GM18505 (cell line): ENCODE measurements at regions not wholly inside any gene's neighbourhood (a gene's known extent, or its start where the extent isn't known, plus 50 kb on each side); places are given as distances from the start of the nearest gene placed in this dataset.

Source experiments
- ATAC-seq: cut with Tn5 transposase; IDR thresholded peaks from one replicate; pipeline ENCODE4 v1.9.1; 2021; ENCODE audit not compliant: unreplicated experiment
- POLR2A ChIP-seq: IDR thresholded peaks from 4 replicates; pipeline ENCODE4 v1.6.1; 2011; ENCODE audit warnings: borderline replicate concordance; ENCODE audit not compliant: insufficient read depth, insufficient read length; ENCODE audit errors: extremely low read depth

- no peak for TF ChIP-seq POLR2A
- ATAC-seq = no peak
These were observed 151.2 kb upstream of the MMADHC start for GRCh38 chr2:149738767-149739166.

- ATAC-seq = no peak
- TF ChIP-seq POLR2A = no peak
These were observed 150.3 kb upstream of the MMADHC start for GRCh38 chr2:149737896-149738295.

- ATAC-seq = no peak
- TF ChIP-seq POLR2A = no peak
These were observed 147.8 kb upstream of the MMADHC start for GRCh38 chr2:149735237-149735958.

- TF ChIP-seq POLR2A = no peak
- no peak for ATAC-seq
These were observed 146.5 kb upstream of the MMADHC start for GRCh38 chr2:149733936-149734685.

GRCh38 chr2:149732730-149733290 is 145.2 kb upstream of the MMADHC start:
- no peak for TF ChIP-seq POLR2A
- no peak for ATAC-seq

GRCh38 chr2:149732001-149732685 is 144.6 kb upstream of the MMADHC start:
- no peak for ATAC-seq
- no peak for TF ChIP-seq POLR2A

- TF ChIP-seq POLR2A = no peak
- ATAC-seq = no peak
These were observed 143.5 kb upstream of the MMADHC start for GRCh38 chr2:149731079-149731478.

GRCh38 chr2:149729586-149729985 is 142.0 kb upstream of the MMADHC start:
- no peak for ATAC-seq
- no peak for TF ChIP-seq POLR2A

GRCh38 chr2:149727927-149728326 is 140.4 kb upstream of the MMADHC start:
- TF ChIP-seq POLR2A = no peak

GRCh38 chr2:149725234-149725633 is 137.7 kb upstream of the MMADHC start:
- no peak for TF ChIP-seq POLR2A
- ATAC-seq = no peak

More at GRCh38 chr2:149727927-149728326, 140.4 kb upstream of the MMADHC start:
- ATAC-seq = no peak

GRCh38 chr2:149724091-149724490 is 136.5 kb upstream of the MMADHC start:
- no peak for TF ChIP-seq POLR2A
- ATAC-seq = no peak

- ATAC-seq = no peak
- TF ChIP-seq POLR2A = no peak
These were observed 133.0 kb upstream of the MMADHC start for GRCh38 chr2:149720615-149721014.

GRCh38 chr2:149719695-149720094 is 132.1 kb upstream of the MMADHC start:
- ATAC-seq = no peak
- TF ChIP-seq POLR2A = no peak

GRCh38 chr2:149716687-149717086 is 129.1 kb upstream of the MMADHC start:
- no peak for ATAC-seq
- no peak for TF ChIP-seq POLR2A

- no peak for TF ChIP-seq POLR2A
- no peak for ATAC-seq
These were observed 128.3 kb upstream of the MMADHC start for GRCh38 chr2:149715894-149716293.
